Hematopoietic multipotent progenitor cell treated with erythropoietin and hydrocortisone succinate and interleukin-3 and kit ligand, for 8 days (in vitro differentiated cells): ENCODE measurements at regions not wholly inside any gene's neighbourhood (a gene's known extent, or its start where the extent isn't known, plus 50 kb on each side); places are given as distances from the start of the nearest gene placed in this dataset.
"Not testable (repeated sequence)": the region's sequence is repeated elsewhere in the genome, so short reads cannot be mapped to it uniquely, and the experiment has no call there.

Experiments
- DNase-seq: peaks from one replicate; pipeline ENCODE4 v3.0.0-alpha.2; 2015

DNA sequence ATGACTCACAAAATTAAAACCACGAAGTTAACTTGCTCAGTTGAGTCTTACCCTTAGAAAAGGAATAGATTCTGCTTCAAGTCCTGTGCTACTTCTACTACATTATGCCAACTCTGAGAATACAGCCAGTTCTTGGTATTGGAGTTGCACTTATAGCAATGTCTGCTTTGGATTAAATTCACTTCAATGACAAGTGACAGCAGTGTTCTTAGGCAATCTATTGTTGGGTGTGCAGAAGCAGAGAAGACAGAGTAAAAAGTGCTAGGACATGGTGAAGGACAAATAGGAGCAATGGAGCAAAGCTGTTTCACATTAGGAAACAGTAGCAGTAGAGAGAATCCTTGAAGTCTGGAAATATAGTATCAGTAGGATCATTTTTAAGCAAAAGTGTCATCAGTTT is 713.1 kb downstream of the SI start:
- DNase-seq: no peak

- DNase-seq: no peak
Observed at GRCh38 chr3:164364111-164364510, 714.2 kb downstream of the SI start.

- no peak for DNase-seq
Observed at GRCh38 chr3:164360738-164361406, 717.4 kb downstream of the SI start.

- no peak for DNase-seq
Observed at GRCh38 chr3:164360078-164360578, 718.2 kb downstream of the SI start.

DNA sequence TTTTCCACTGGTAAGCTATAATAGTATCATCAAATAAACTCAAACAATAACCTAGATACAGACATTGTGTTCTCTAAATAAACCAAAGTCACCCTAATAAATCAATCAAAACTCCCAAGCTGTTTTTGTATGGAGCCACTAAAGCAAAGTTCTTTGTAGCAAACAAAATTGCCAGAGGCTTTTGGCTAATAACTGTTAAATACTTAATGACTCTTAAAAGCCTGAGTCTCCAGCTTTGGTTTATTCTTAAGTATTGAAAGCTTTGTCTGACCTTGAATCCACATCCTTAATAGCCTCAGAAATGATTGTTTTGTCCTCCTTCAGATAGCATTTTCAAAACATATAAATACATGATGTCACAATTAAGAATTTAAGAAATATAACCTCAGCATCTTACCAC is 725.3 kb downstream of the SI start:
- DNase-seq: no peak

GRCh38 chr3:164351131-164351530 is 727.2 kb downstream of the SI start:
- no peak for DNase-seq

DNA sequence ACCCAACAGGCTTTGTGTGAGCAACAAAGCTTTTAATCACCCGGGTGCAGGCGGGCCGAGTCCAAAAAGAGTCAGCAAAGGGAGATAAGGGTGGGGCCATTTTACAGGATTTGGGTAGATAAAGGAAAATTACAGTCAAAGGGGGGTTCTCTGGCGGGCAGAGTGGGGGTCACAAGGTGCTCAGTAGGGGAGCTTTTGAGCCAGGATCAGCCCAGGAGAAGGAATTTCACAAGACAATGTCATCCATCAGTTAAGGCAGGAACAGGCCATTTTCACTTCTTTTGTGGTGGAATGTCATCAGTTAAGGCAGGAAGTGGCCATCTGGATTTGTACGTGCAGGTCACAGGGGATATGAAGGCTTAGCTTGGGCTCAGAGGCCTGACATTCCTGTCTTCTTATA is 736.1 kb downstream of the SI start:
- DNase-seq: not testable (repeated sequence)

DNA sequence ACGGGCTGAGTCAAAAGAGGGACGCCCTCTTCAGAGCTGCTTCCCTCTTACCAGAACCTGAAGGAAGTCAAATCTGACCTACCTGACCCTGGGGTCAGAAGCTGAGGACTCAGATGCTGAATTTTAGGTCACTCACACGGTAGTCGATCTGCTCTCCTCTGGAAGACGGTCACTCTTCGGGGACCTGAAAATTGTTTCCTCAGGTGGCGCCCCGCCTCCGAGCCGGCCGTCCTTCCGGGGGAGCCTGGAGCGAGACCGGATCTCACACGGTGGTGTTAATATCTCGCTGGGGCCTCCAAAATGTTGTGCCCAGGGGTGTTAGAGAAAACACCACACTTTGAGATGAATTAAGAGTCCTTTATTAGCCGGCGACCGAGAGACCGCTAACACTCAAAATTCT is 737.2 kb downstream of the SI start:
- DNase-seq: no peak

DNA sequence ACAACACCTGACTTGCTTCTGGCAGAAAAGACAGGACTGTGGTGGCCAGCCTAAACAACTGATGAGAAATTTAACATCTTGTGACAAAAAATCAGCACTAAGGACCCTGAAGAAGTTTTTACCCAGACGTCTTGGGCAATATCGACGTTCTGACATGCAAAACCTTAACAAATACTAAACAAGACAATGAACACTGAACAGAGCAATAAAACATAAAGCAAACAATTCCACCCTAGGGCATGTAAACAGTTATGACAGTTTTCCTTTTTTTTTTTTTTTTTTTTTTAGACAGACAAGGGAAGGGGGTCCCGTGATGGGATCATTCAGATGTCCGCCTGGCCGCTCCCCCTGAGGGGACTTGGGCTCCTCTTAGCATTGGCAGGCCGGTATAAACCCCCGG is 738.0 kb downstream of the SI start:
- DNase-seq: no peak

GRCh38 chr3:164332831-164333802 is 745.2 kb downstream of the SI start:
- DNase-seq: no peak

DNA sequence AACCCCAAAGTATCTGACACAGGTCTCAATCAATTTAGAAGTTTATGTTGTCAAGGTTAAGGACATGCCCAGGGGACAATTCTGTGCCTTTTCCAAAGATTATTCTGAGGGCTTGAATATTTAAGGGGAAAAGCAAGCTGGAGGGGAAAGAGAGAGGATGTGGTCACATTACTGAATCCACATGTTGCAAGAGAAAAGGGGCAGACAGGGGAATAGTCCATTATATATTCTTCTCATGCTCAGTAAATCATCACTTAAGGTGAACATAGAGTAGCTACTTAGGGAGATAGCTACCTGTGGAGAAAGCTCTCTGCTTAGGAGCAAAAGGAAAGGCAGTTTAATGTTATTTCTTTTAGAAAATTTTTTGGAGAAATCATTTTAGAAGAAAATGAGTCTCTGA is 751.6 kb downstream of the SI start:
- DNase-seq: no peak

GRCh38 chr3:164320962-164321361 is 757.3 kb downstream of the SI start:
- no peak for DNase-seq

DNA sequence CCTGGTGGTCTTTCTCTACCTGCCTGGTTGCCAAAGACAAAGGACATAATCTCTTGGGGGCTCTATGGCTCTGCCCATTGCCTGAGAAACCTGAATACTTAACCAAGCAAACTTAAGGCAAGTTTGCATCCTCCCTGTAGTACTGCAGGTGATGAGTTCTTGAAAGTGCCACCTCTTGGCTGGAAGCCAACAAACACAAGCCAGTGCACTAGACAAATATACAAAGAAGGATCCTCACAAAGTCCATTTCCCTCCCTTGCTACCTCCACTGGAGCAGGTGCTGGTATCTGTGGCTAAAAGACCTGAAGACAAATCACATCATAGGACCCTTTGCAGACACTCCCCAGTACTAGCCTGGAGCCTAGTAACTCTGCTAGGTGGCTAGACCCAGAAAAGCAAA is 772.3 kb downstream of the SI start:
- DNase-seq: no peak

GRCh38 chr3:164303894-164304293 is 774.4 kb downstream of the SI start:
- DNase-seq: no peak

DNA sequence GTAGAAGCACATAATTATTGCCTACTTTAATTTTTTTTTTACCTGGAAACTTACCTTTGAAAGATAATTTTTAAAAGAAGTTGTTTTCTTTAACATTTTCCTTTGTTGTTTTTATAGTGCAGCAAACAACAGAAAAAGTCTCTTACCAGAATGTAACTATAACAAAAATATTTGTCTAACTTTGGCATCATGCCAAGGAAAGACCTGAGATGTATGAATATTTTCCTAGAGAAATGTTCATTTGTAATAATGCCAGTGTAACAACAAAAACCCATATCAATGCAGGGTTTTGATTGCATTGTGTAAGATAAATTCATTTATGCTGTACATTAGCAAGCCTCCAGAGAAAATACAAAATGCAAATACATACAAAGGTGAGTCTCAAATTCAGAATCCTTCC is 775.7 kb downstream of the SI start:
- DNase-seq: no peak

DNA sequence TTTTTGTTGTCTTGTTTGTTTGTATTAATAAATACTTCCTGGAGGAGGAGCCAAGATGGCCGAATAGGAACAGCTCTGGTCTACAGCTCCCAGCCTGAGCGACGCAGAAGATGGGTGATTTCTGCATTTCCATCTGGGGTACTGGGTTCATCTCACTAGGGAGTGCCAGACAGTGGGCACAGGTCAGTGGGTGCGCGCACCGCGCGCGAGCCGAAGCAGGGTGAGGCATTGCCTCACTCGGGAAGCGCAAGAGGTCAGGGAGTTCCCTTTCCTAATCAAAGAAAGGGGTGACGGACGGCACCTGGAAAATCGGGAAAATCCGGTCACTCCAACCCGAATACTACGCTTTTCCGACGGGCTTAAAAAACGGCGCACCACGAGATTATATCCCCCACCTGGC is 786.8 kb downstream of the SI start:
- not testable (repeated sequence) for DNase-seq

GRCh38 chr3:164278550-164278949 is 799.7 kb downstream of the SI start:
- no peak for DNase-seq

DNA sequence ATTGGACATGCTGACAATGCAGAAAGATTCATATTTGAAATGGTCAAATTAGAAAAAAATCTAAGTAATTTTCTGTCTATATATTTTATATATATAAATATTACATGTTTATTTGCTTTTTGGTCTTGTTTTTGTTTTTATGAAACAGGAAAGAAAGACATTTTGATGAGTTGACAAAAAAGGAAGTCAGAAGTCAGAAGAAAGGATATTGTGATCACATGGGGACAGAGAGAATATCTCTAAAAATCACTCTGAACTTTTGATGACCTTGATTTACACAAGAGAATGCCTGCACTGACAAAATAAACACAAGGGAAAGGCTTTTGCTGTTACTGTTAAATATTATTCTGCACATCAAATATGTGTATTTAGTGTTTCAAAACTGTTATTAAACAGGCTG is 811.2 kb downstream of the SI start:
- DNase-seq: no peak

- DNase-seq: no peak
Observed at GRCh38 chr3:164250923-164251322, 827.4 kb downstream of the SI start.

DNA sequence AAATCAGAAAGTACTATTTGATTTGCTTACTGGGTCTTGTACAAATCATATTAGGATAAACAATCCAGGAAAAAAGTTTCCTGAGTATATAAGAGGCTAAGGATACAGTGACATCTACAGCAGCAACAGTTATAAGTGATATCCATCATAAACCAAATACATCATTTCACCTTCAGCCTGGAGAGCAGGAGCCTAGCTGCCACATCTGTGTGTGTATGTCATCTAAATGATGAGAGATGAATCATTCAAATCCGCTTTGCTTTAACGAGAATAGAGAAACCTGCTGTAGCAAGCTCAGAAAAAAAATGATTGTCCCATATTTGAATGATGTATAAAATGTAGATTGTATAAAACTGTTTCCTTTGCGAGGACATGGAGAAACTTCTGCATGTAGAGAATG is 841.4 kb downstream of the SI start:
- no peak for DNase-seq

- no peak for DNase-seq
Observed at GRCh38 chr3:164235289-164236028, 842.8 kb downstream of the SI start.

- no peak for DNase-seq
Observed at GRCh38 chr3:164233951-164234350, 844.3 kb downstream of the SI start.

DNA sequence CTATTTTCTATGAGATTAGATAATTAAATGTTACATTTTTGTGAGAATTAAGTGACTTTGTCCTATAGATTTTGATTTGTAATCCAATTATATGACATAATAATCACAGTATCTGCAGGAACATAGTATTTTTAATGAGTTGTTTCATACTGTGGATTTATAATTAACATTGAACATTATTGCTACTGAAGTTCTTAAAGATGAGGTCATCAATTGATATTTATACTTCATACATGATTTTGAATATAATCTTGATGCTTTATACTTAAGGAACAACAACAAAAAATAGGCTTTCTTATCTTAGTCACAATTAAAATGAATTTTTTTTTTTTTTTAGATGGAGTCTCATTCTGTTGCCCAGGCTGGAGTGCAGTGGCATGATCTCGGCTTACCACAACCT is 846.6 kb downstream of the SI start:
- no peak for DNase-seq
